NB4 (cell line): ENCODE measurements at regions not wholly inside any gene's neighbourhood (a gene's known extent, or its start where the extent isn't known, plus 50 kb on each side); places are given as distances from the start of the nearest gene placed in this dataset.

Source experiments
- MYC ChIP-seq: IDR thresholded peaks from 2 replicates; pipeline ENCODE4 v1.6.1; 2011; ENCODE audit warnings: low read depth, low read length
- POLR2A ChIP-seq: IDR thresholded peaks from 2 replicates; pipeline ENCODE4 v1.6.1; 2011; ENCODE audit warnings: mild to moderate bottlenecking; ENCODE audit not compliant: insufficient read length; ENCODE audit errors: extremely low read depth
- TF ChIP-seq, protein P1 (sequence below): IDR thresholded peaks from one replicate; pipeline ENCODE4 v1.5.1; 2012; ENCODE audit warnings: low read depth, low read length
- TF ChIP-seq, protein P2 (sequence below): IDR thresholded peaks from 2 replicates; pipeline ENCODE4 v1.6.1; 2011; ENCODE audit warnings: low read depth, low read length

DNA sequence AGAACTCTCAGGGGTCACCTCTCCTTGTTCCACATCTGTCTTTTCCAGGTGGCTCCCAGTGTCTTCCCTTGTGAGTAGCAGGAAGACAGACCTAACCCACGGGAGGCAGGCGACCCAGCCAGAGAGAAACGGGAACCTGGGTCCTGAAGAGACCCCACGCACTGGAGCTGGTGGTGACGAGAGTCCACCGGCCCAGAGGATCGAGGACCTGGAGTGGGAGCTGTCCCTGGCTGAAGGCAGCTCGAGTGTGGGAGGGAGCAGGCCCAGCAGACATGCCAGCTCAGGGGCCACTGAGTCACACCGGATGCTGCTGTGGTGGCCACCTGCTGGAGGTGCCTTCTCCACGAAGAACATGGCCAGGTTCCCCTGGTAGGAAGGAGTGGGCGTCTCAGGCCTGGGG is 66.5 kb upstream of the ATP12A start:
- TF ChIP-seq, protein P1, sequence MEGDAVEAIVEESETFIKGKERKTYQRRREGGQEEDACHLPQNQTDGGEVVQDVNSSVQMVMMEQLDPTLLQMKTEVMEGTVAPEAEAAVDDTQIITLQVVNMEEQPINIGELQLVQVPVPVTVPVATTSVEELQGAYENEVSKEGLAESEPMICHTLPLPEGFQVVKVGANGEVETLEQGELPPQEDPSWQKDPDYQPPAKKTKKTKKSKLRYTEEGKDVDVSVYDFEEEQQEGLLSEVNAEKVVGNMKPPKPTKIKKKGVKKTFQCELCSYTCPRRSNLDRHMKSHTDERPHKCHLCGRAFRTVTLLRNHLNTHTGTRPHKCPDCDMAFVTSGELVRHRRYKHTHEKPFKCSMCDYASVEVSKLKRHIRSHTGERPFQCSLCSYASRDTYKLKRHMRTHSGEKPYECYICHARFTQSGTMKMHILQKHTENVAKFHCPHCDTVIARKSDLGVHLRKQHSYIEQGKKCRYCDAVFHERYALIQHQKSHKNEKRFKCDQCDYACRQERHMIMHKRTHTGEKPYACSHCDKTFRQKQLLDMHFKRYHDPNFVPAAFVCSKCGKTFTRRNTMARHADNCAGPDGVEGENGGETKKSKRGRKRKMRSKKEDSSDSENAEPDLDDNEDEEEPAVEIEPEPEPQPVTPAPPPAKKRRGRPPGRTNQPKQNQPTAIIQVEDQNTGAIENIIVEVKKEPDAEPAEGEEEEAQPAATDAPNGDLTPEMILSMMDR, result no peak
- TF ChIP-seq POLR2A (no peak), MYC (no peak)
- TF ChIP-seq, protein P2, sequence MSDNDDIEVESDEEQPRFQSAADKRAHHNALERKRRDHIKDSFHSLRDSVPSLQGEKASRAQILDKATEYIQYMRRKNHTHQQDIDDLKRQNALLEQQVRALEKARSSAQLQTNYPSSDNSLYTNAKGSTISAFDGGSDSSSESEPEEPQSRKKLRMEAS, result no peak
